ENCODE measurements at regions not wholly inside any gene's neighbourhood (a gene's known extent, or its start where the extent isn't known, plus 50 kb on each side); places are given as distances from the start of the nearest gene placed in this dataset.
"Not testable (repeated sequence)": the region's sequence is repeated elsewhere in the genome, so short reads cannot be mapped to it uniquely, and the experiment has no call there.

GRCh38 chr14:106670011-106670410, 1143.6 kb downstream of the TMEM121 start:
- Histone ChIP-seq H3K36me3 (no peaks in the 10 kb centered on the region), H3K4me1 (no peaks in the 10 kb centered on the region), H3K4me3 (no peak overlapping the region), H3K9me3 (no peaks in the 10 kb centered on the region), H3K27me3 (peaks cover 0 to 30% (median 0%) of the 10 kb centered on the region in 3 donors), H3K27ac (no peak overlapping the region)
- no peak for TF ChIP-seq POLR2A (IDR thresholded peaks at IDR 0.05)
- TF ChIP-seq POLR2AphosphoS5 (IDR thresholded peaks at IDR 0.05), result no peak
- TF ChIP-seq CTCF (IDR thresholded peaks at IDR 0.05), result no peak
- no peak for TF ChIP-seq EP300 (IDR thresholded peaks at IDR 0.05)
- intact Hi-C loops (cut with DNase I; ENCODE audit: low total_unique reads), result no loop called here
- 54 to 72% (median 65%) methylated on average over 4 of the region's 4 CpGs for WGBS, 5 donors
- no peak for DNase-seq

GRCh38 chr14:106674093-106674492, 1147.7 kb downstream of the TMEM121 start:
- H3K4me1 ChIP-seq; H3K36me3 ChIP-seq; DNase-seq; H3K9me3 ChIP-seq; intact Hi-C loops (cut with DNase I; ENCODE audit: low total_unique reads); H3K27ac ChIP-seq; H3K4me3 ChIP-seq: not testable (repeated sequence)
- 42 to 58% (median 45%) methylated on average over 2 of the region's 2 CpGs for WGBS, 5 donors
- peaks cover 0 to 28% (median 0%) of the 10 kb centered on the region in 3 donors for H3K27me3 ChIP-seq

GRCh38 chr14:106674509-106675125, 1148.2 kb downstream of the TMEM121 start:
- WGBS, 5 donors, result 53 to 63% (median 59%) methylated on average over 3 to 13 of the region's 13 CpGs
- H3K4me3 ChIP-seq; H3K4me1 ChIP-seq; intact Hi-C loops (cut with DNase I; ENCODE audit: low total_unique reads); H3K9me3 ChIP-seq; H3K36me3 ChIP-seq; DNase-seq; H3K27ac ChIP-seq: not testable (repeated sequence)
- H3K27me3 ChIP-seq, result peaks cover 0 to 27% (median 0%) of the 10 kb centered on the region in 3 donors

- peaks cover 0 to 28% (median 0%) of the 10 kb centered on the region in 3 donors for H3K27me3 ChIP-seq
- H3K4me1 ChIP-seq; H3K4me3 ChIP-seq; intact Hi-C loops (cut with DNase I; ENCODE audit: low total_unique reads); DNase-seq; H3K9me3 ChIP-seq; H3K27ac ChIP-seq; H3K36me3 ChIP-seq: not testable (repeated sequence)
- 66 to 72% (median 70%) methylated on average over 3 of the region's 3 CpGs for WGBS, 5 donors
These were observed 1149.3 kb downstream of the TMEM121 start for GRCh38 chr14:106675716-106676115.

- no peak overlapping the region for H3K4me3 ChIP-seq
- H3K27me3 ChIP-seq, result peaks cover 0 to 28% (median 0%) of the 10 kb centered on the region in 3 donors
- no peaks in the 10 kb centered on the region for H3K36me3 ChIP-seq
- no peaks in the 10 kb centered on the region for H3K4me1 ChIP-seq
- 40 to 65% (median 45%) methylated on average over 5 of the region's 5 CpGs for WGBS, 5 donors
- no peak for DNase-seq
- intact Hi-C loops (cut with DNase I; ENCODE audit: low total_unique reads), result no loop called here
- TF ChIP-seq POLR2A (IDR thresholded peaks at IDR 0.05) (no peak), POLR2AphosphoS5 (IDR thresholded peaks at IDR 0.05) (no peak), CTCF (IDR thresholded peaks at IDR 0.05) (no peak), EP300 (IDR thresholded peaks at IDR 0.05) (no peak)
- H3K9me3 ChIP-seq, result no peaks in the 10 kb centered on the region
- H3K27ac ChIP-seq, result no peak overlapping the region
These were observed 1153.4 kb downstream of the TMEM121 start for GRCh38 chr14:106679776-106680175.

- WGBS, 5 donors, result 76 to 88% (median 81%) methylated on average over 8 of the region's 8 CpGs
- intact Hi-C loops (cut with DNase I; ENCODE audit: low total_unique reads), result no loop called here
These were observed 1154.8 kb downstream of the TMEM121 start for GRCh38 chr14:106681161-106681560.

More at GRCh38 chr14:106681161-106681560, 1154.8 kb downstream of the TMEM121 start:
- Histone ChIP-seq H3K9me3 (no peaks in the 10 kb centered on the region), H3K4me1 (no peaks in the 10 kb centered on the region), H3K36me3 (no peaks in the 10 kb centered on the region), H3K27ac (no peak overlapping the region), H3K4me3 (no peak overlapping the region), H3K27me3 (peaks cover 0 to 32% (median 0%) of the 10 kb centered on the region in 3 donors)
- no peak for DNase-seq
- TF ChIP-seq POLR2AphosphoS5 (IDR thresholded peaks at IDR 0.05) (no peak), CTCF (IDR thresholded peaks at IDR 0.05) (no peak), POLR2A (IDR thresholded peaks at IDR 0.05) (no peak), EP300 (IDR thresholded peaks at IDR 0.05) (no peak)

Data from stomach (tissue), 8 donors.